ENCODE measurements at regions not wholly inside any gene's neighbourhood (a gene's known extent, or its start where the extent isn't known, plus 50 kb on each side); places are given as distances from the start of the nearest gene placed in this dataset.

DNA sequence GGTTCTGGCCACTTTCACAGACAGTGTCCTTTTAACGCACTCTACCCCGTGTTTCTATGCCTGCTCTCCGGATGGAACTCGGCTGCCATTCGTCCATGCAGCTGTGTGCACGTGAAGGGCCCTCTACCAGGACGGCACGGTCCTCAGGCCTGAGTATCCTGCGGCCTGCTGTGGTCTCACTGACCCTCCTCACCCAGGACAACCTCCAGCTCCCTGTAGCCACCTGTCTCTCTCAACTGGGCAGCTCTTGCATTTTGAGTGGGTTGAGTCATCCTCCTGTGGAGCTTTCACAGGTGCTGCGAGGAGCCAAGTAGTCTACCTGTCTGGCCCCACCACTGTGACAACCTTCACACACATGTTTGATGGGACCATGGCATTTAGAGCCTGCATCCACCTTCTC lies 321.7 kb upstream of the TSHZ3 start:
- no peak for DNase-seq

- DNase-seq: no peak
These were observed 322.3 kb upstream of the TSHZ3 start for GRCh38 chr19:31671411-31672035.

GRCh38 chr19:31674503-31675192 lies 325.4 kb upstream of the TSHZ3 start:
- DNase-seq: no peak

DNA sequence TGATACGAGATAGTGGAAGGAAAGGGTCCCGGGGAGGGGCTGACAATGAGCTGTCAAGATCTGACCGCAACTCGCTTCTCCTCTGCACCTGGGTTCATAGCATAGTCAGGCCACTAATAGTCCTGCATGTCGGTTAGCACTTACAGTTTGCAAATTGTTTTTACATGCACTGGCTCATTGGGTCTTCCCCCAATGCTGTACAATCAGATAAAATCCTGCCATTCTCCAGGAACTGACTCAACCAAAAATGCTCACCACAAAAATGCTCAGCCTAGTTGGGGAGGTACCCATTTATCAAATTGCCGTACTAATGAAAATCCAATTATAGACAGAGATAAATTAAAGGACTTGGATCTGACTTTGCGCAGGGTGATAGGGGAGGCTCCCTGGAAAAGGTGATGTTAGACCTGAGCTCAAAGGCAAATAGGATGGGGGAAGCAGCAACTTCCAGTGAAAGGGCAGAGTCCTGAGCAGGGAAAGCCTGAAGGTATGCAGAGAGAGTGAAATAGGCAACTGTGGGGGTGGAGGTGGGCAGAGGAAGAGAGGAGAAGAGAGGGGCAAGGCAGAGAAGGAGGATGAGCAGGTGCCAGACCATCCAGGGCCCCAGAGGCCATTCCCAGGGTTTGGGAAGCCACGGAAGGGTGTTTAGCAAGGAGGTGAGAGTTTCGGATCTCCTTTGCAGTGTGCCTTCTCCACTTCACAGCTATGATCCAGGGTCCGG lies 326.1 kb upstream of the TSHZ3 start:
- DNase-seq: no peak

DNA sequence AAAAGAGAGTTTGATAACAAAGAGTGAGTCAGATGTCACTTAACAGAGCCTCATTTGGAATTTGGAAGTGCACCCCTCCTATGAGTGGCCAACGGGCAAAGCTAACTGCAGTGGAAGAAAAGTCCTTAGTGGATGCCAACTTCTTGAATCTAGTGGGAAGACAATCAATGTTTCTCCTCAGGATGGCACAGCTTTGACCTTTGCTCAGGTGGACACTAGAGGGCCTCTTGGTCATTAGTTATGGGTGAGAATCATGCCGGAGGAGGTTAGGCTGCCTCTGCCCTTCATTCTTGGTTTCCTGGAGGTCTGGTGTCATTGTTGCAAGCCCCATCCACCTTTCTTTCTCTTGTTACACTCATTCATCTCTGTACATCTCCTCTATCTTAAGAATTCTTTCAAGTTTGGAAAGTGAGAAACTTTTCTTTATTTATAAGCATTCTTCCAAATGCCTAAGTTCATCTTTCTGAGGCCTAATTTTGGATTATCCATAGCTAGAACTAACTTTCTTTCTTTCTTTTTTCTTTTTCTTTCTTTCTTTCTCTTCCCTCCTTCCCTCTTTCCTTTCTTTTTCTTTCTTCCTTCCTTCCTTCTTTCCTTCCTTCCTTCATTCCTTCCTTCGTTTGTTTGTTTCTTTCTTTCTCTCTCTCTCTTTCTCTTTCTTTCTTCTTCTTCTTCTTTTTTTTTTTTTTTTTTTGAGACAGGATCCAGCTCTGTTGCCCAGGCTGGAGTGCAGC lies 327.2 kb upstream of the TSHZ3 start:
- no peak for DNase-seq

GRCh38 chr19:31678421-31678820 lies 329.2 kb upstream of the TSHZ3 start:
- no peak for DNase-seq

GRCh38 chr19:31681121-31681520 lies 331.9 kb upstream of the TSHZ3 start:
- no peak for DNase-seq

GRCh38 chr19:31693131-31693932 lies 344.1 kb upstream of the TSHZ3 start:
- DNase-seq: no peak

DNA sequence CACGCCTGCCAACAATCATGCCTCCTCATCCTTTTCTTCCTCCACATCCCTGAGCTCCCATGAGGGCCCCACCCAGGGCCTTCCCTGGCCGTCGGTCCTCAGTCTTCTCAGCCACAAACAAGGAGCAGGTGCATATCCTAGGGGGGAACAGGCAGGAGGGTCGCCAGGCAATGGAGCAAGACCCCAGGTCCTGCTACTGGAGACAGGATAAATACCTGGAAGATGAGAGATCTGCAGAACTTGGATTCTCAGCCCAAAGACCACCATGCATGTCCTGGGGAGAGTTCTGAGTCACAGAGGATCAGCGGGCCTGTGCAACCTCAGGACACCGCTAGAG lies 344.7 kb upstream of the TSHZ3 start:
- no peak for DNase-seq

GRCh38 chr19:31694761-31695160 lies 345.5 kb upstream of the TSHZ3 start:
- no peak for DNase-seq

GRCh38 chr19:31699421-31699820 lies 350.2 kb upstream of the TSHZ3 start:
- no peak for DNase-seq

DNA sequence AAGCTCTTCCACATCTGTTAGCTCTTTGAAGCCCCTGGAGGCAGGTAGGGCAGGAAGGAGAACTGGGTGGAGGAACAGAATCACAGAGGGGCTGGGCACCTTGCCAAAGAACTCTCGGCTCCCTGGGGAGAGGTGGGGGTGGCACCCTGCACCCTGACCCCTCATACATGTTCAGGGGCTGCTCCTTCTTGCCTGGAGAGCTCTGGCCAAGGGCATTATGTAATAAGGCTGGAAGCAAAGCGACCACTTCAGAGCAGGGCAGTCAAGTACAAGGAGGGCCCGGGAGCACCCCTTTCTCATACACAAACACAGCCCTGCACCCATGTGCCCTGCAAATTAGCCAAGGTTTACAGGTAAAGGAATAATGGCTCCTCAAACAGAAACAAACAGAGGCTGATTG lies 351.9 kb upstream of the TSHZ3 start:
- no peak for DNase-seq

- DNase-seq: no peak
These were observed 356.4 kb upstream of the TSHZ3 start for GRCh38 chr19:31705656-31706055.

- no peak for DNase-seq
These were observed 356.9 kb upstream of the TSHZ3 start for GRCh38 chr19:31706131-31706530.

DNA sequence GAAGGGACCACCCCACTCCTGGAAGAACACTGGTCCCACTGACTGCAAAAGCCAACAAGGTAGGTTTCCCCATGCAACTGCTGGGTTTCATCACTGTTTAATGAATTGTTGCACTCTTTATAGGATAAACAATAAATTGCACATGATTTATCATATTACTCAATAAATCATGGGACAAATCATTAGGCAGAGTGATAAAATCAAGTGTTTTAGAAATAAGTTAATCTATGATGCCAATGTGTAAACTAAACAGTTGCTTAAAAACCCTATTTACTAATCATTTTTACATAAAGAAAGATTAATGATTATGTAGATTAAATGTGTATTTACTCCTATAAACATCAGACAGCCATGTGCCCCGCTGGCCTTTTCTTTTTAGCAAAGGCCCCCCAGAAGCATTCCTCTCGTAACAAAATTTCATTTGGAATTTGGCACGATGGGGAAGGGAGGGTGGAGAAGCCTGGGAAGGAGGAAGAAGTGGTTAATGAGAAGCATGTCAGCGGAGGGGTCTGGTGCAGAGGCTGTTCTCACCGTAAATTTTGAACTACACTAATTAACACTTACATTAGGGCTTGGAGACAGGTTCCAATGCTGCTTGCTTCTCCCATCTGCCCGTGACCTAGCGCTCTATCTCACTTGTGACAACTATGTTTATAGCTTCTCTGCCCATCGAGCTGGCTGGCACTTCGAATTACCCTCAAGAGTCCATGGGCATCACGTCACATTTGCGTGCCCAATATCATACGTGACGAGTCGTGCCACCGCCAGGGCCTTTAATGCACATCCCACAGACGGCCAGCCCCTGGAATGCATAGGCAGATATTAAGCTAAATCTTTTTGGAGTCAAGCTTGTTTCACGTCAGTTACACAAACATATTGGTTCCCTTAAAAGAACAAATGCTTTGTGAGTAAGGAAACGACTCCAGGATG lies 357.7 kb upstream of the TSHZ3 start:
- DNase-seq: no peak

DNA sequence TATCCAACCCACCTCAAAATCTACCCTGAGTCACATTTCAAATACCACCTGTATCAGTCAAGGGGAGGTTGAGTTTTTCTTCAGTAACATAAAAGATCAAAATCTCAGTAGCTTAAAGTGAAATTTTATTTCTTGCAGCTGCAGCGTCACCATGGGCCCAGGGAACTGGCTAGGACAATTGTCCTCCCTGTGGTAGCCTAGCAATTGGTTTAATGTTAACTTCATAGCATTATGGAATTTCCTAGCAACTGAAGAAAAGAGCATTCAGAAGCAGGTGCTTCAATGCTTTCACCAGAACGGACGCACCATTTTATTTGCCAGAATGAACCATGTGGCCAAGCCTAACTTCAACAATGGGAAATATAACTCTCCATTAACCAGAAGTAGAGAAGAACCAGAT lies 359.3 kb upstream of the TSHZ3 start:
- no peak for DNase-seq

GRCh38 chr19:31709476-31709875 lies 360.2 kb upstream of the TSHZ3 start:
- DNase-seq: no peak

DNA sequence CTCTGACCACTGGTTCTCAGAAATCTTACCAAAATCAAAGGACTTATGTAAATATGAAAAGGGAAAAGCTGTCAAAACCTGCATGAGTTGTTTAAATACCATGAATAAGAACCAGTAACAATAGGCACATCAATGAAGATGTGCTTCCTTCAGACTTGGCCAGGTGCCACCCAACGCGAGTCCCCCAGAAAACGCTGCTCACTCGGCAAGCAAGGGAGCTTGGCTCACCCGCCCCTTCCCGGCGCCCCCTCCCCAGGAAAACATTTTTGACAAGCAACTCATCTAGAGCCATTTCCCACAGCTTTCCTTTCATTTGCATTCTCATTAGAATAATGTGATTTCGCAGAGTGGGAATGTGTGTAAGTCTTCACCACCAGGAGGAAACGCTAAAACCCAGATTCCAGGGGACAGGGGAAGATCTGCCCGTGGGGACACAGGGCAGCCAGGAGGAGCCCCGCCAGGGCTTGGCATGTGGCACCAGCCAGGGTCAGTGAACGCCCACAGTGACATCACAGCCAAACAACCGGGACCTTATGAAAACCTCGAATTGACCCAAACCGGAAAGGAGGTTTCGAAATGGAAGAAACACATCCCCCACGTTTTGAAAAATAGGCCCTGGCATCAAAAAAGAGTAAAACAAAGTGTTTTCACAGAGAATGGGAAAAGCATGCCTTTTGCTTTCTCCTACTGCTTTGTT lies 366.2 kb upstream of the TSHZ3 start:
- DNase-seq: no peak

DNA sequence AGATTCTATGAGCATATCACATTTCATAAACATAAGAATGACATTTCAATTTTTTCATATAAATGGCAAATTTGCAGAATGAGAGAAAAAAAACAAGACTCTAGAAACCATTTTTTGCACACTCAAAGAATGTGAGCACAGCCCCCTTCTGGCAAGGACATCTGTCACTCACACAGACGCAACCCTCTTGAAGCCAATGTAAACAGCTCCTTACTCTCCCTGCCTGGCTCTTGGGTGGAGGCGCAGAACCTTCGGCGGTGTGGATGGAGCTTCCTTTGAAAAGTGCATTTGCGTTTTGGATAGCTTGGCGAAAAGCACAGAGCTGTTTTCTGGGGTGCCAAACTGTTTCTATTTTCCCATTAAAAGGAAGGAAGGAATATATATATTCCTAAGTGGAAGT lies 367.6 kb upstream of the TSHZ3 start:
- no peak for DNase-seq

GRCh38 chr19:31717269-31717923 lies 368.2 kb upstream of the TSHZ3 start:
- no peak for DNase-seq

GRCh38 chr19:31718032-31718431 lies 368.8 kb upstream of the TSHZ3 start:
- DNase-seq: no peak

Measured in activated effector memory CD4-positive, alpha-beta T cell treated with Interleukin-2 at 50 U/mL for 16 hours (primary cell).